HG03135 (cell line): ENCODE measurements at regions not wholly inside any gene's neighbourhood (a gene's known extent, or its start where the extent isn't known, plus 50 kb on each side); places are given as distances from the start of the nearest gene placed in this dataset.

Source experiments
- ATAC-seq: cut with Tn5 transposase; IDR thresholded peaks from one replicate; pipeline ENCODE4 v1.9.1; 2021; ENCODE audit warnings: mild to moderate bottlenecking, moderate library complexity; ENCODE audit not compliant: unreplicated experiment

DNA sequence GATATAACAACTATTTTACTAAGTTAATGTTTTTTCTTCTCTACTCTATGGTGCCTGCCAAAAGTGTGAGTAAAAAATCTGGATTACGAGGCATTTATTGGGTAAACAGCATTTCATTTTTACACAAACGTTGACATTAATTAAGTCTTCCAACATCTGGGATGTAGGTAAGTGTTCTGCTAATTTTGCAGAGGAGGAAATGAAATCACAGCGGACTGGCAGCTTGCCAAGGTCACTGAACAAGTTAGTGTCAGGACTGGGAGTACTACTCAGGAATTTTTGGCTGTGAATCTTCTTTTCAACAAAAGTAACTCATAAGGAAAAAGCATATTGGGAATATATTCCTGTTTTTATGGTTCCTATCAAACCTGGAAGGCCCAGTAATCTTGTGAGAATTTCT is 612.1 kb upstream of the FZD8 start:
- ATAC-seq, result no peak

- no peak for ATAC-seq
Measured at GRCh38 chr10:36253731-36254130, 611.6 kb upstream of the FZD8 start.

GRCh38 chr10:36251068-36251467 is 609.0 kb upstream of the FZD8 start:
- no peak for ATAC-seq

GRCh38 chr10:36248304-36248981 is 606.3 kb upstream of the FZD8 start:
- no peak for ATAC-seq

DNA sequence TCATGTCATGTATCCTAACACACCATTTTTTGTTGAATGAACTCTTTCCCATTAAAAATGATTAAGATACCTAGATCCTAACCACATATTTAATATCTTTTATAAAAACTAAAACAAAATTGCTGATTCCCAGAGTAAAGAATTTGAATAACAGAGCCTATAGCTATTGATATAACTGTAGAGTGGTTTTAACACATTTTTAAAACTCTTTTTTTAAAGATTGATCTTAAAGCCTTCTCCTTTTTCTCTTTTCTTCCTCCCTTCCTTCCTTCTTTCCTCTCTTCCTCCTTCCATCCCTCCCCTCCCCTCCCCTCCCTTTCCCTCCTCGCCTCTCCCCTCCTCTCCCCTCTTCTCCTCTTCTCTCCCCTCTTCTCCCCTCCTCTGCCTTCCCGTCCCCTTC is 605.4 kb upstream of the FZD8 start:
- ATAC-seq, result no peak

DNA sequence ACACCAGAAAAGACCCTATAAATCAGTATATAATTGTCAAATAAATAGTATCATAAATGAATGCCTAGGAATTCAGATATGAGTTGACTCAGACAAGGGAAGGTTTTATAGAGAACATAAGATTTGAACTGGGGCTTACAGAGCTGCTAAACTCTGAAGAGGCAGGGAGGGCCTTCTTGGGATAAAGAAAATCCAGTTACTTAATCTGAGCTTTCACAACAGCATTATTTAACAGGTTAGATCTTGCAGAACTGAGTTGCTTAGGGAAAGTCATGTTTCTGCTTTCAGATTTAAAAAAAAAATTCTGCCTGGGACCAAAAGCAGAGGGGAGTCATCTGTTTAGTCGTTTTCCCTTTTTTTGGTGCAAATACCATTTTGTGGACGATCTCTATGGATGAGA is 594.8 kb upstream of the FZD8 start:
- no peak for ATAC-seq

GRCh38 chr10:36236341-36236740 is 594.2 kb upstream of the FZD8 start:
- ATAC-seq, result no peak

DNA sequence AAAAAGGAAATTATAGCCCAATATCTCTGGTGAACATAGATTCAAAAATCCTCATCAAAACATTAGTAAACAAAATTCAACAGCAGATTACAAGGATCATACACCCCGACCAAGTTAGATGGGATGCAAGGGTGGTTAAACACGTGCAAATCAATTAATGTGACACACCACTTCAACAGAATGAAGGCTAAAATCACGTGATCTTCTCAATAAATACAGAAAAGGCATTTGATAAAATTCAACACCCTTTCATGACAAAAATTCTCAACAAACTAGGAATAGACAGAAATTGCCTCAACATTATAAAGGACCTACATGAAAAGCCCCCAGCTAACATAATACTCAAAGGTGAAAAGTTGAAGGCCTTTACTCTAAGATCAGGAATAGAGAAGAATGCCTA is 590.8 kb upstream of the FZD8 start:
- ATAC-seq, result no peak

DNA sequence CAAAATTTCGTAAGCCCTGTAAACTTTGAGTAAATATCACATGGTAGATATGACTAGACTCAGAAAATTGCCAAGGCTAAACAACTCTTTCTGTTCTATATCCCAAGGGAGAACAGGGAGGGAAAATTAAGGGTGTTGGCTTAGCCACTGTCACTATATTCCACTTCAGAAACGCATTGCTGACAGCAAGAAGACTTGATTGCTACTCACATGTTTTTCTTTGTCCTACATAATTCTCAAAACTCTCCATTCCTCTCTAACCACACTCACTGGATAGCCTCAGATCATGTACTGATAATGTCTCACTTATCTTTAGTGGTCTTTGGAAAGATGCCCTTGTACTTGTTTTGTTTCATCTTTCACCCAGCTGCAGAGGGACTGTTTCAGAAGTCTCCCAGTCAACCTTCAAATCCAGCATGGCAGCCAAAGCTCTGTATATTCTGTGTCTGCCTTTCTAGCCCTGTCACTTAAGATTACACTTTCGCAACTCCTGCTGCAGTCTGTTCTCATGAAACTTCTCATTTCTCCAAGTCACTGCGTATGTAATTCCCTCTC is 582.4 kb upstream of the FZD8 start:
- no peak for ATAC-seq

DNA sequence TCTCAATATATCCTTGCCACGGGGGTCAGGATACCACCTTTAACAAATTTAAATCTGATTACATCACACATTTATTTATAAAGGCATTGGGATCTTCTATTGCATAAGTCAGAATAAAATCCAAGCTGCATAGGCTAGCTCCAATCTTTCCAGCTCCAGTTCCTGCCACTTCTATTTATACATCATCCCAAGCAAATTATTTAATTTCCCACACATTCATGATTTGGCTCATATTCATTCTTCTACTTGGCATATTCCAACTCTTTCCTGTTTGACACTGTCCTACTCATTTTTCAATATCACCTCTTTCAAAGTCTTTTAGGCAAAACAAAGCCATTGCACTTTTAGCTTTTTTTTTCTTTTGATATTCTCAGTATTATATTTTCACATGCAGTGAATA is 579.0 kb upstream of the FZD8 start:
- ATAC-seq, result no peak

DNA sequence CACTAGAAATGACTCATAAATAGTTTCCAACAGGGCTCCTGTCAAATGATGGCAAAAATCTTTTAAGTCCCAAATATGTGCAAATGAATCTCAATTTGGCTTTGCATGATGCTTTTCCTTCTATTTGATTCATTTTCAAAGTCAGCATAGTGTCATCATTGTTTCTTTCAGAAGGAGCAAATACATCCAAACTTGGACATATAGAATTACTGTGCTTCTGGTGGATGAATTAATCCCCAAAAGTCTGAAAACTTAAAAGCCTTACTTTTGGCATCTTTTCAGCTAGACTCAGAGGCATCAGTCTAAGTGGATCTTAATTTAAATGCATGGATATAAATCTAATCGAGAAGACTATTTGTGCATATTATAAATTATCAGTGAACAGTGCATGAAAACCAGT is 578.1 kb upstream of the FZD8 start:
- ATAC-seq, result no peak

GRCh38 chr10:36211856-36212255 is 569.8 kb upstream of the FZD8 start:
- no peak for ATAC-seq

GRCh38 chr10:36209480-36209879 is 567.4 kb upstream of the FZD8 start:
- no peak for ATAC-seq

- no peak for ATAC-seq
Measured at GRCh38 chr10:36202881-36203280, 560.8 kb upstream of the FZD8 start.

DNA sequence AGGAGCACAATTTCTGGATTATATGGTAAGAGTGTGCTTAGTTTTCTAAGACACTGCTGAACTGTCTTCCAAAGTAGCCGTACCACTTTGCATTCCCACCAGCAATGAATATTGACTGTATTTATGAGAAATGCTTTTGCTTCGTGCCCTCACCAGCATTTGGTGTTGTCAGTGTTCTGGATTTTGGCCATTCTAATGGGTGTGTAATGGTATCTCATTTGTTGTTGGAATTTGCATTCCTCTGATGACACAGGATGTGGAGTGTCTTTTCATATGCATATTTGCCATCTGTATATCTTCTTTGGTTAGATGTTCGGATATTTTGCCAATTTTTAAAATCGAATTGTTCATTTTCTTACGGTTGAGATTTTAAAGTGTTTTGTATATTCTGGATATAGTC is 558.5 kb upstream of the FZD8 start:
- ATAC-seq, result no peak

GRCh38 chr10:36198322-36198721 is 556.2 kb upstream of the FZD8 start:
- no peak for ATAC-seq

DNA sequence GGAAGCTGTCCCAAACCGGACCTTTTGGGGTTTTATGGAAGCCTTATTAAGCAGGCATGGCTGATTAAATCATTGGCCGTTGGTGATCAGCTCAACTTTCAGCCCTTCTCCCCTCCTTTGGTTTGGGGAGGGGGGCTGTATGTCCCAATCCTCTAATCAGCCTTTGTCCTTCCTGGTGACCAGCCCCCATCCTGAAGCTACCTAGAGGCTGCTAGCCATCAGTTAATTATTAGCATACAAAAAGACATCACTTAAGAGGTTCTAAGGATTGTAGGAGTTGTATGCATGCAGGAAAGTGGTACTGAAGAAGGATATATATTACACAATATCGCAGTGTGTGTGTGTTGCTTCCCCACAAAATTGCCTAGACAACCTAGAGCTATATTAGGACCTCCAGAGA is 553.3 kb upstream of the FZD8 start:
- no peak for ATAC-seq

GRCh38 chr10:36194276-36194675 is 552.2 kb upstream of the FZD8 start:
- no peak for ATAC-seq

- no peak for ATAC-seq
Measured at GRCh38 chr10:36191009-36191408, 548.9 kb upstream of the FZD8 start.

GRCh38 chr10:36188461-36188860 is 546.4 kb upstream of the FZD8 start:
- no peak for ATAC-seq

DNA sequence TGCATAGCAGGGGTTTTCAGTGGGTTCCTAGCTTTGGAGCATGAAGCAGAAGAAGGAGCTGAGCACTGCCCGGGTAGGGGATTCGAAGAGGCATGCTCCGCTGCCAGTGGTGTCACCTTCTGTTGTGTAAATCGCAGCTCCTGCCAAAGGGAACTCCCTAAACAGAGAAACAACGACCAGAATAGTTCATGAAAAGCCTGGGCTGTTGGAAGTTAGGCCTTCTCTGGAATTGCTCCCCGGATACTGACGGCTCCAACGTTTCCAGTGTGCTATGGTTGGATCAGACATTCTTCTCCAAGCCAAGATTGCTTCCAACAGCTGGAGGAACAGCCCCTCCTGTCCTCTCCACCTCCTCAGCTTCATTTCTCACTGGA is 546.0 kb upstream of the FZD8 start:
- ATAC-seq, result no peak

- ATAC-seq, result no peak
Measured at GRCh38 chr10:36187380-36188079, 545.4 kb upstream of the FZD8 start.

GRCh38 chr10:36185097-36185496 is 543.0 kb upstream of the FZD8 start:
- ATAC-seq, result no peak
